ENCODE measurements at regions not wholly inside any gene's neighbourhood (a gene's known extent, or its start where the extent isn't known, plus 50 kb on each side); places are given as distances from the start of the nearest gene placed in this dataset.

DNA sequence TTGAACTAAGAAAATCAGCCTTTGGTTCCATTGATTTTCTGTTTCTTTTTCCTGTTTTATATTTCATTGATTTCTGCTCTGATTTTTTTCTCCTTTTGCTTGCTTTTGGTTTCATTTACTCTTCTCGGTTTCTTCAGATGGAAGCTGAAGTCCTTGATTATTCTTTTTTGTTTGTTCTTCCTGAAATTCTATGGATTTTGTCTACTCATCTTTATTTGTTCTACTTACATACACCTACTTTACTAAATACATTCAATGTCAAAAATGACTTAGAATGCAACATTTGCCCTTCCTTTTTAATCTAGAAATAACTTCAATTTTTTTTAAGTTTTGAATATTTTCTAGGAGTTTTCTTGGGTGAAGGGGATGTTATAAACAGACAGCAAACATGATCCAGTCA, 612.5 kb downstream of the METTL4 start:
- no peak for DNase-seq (ENCODE audit: low spot score)
- no peak for TF ChIP-seq CTCF (IDR thresholded peaks at IDR 0.05; ENCODE audit: extremely low read depth, missing control alignments)

DNA sequence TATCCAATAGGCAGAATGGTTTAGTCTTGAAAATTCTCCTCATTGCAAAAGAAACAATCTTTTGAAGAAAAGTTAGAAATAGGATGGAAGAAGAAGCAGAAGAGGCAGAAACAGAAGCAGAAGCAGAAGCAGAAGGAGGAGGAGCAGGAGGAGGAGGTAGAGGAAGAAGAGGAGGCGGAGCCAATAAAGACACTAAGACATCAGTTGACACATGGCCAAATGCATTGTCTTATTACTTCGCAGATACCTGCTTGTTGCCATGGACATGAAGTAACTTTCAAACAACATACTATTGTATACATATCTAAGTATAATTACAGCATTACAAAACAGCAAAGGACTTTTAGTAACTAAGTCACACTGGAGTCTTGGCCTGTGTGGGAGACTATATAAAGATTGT, 606.3 kb downstream of the METTL4 start:
- DNase-seq (ENCODE audit: low spot score) = no peak
- TF ChIP-seq CTCF (IDR thresholded peaks at IDR 0.05; ENCODE audit: extremely low read depth, missing control alignments) = no peak

- no peak for DNase-seq (ENCODE audit: low spot score)
- TF ChIP-seq CTCF (IDR thresholded peaks at IDR 0.05; ENCODE audit: extremely low read depth, missing control alignments) = no peak
These were observed 605.8 kb downstream of the METTL4 start for GRCh38 chr18:1965541-1965940.

- TF ChIP-seq CTCF (IDR thresholded peaks at IDR 0.05; ENCODE audit: extremely low read depth, missing control alignments) = no peak
- DNase-seq (ENCODE audit: low spot score) = no peak
These were observed 602.4 kb downstream of the METTL4 start for GRCh38 chr18:1968801-1969498.

GRCh38 chr18:1976484-1976883, 594.8 kb downstream of the METTL4 start:
- DNase-seq (ENCODE audit: low spot score) = no peak
- no peak for TF ChIP-seq CTCF (IDR thresholded peaks at IDR 0.05; ENCODE audit: extremely low read depth, missing control alignments)

- no peak for TF ChIP-seq CTCF (IDR thresholded peaks at IDR 0.05; ENCODE audit: extremely low read depth, missing control alignments)
- DNase-seq (ENCODE audit: low spot score) = no peak
These were observed 589.2 kb downstream of the METTL4 start for GRCh38 chr18:1982056-1982455.

- TF ChIP-seq CTCF (IDR thresholded peaks at IDR 0.05; ENCODE audit: extremely low read depth, missing control alignments) = no peak
- DNase-seq (ENCODE audit: low spot score) = no peak
These were observed 587.4 kb downstream of the METTL4 start for GRCh38 chr18:1983746-1984515.

Measured in GM20000 (cell line).